Colonic mucosa (tissue), 4 donors: ENCODE measurements at regions not wholly inside any gene's neighbourhood (a gene's known extent, or its start where the extent isn't known, plus 50 kb on each side); places are given as distances from the start of the nearest gene placed in this dataset.

Experiments used
- DNase-seq: peaks from one replicate; pipeline ENCODE4 v3.0.0-alpha.2; 2020
- H3K27ac ChIP-seq: fragments of 200-600 bp; one replicate; pipeline ENCODE4 v1.8.0; 2021
- H3K27me3 ChIP-seq: fragments of 200-600 bp; one replicate; pipeline ENCODE4 v1.8.0; 2021
- H3K36me3 ChIP-seq: fragments of 200-600 bp; one replicate; pipeline ENCODE4 v1.8.0; 2021
- H3K4me1 ChIP-seq: fragments of 200-600 bp; one replicate; pipeline ENCODE4 v1.8.0; 2021; ENCODE audit warnings: mild to moderate bottlenecking
- H3K4me3 ChIP-seq: fragments of 200-600 bp; one replicate; pipeline ENCODE4 v1.8.0; 2021
- H3K9ac ChIP-seq, 2 donors: one replicate each; pipeline ENCODE4 v1.7.0; 2013; ENCODE audit warnings: control low read depth in 2 of 2, low read depth in 2 of 2, low read length in 2 of 2
- H3K9me3 ChIP-seq: fragments of 200-600 bp; one replicate; pipeline ENCODE4 v1.8.0; 2021
- intact Hi-C: fragments of 100-400 bp; cut with DNase I; formaldehyde crosslinking; loops from one replicate; pipeline ENCODE4 v1.14.1; 2022
- TF ChIP-seq, protein P1 (sequence below): fragments of 200-600 bp; IDR thresholded peaks from one replicate; pipeline ENCODE4 v1.8.0; 2022; ENCODE audit warnings: antibody characterized with exemption, mild to moderate bottlenecking
- donor health status: healthy.
- donor health status: DM: no; HTN: no; CAD: no.
- donor health status: DM: no; HTN: no; CAD: no.

DNA sequence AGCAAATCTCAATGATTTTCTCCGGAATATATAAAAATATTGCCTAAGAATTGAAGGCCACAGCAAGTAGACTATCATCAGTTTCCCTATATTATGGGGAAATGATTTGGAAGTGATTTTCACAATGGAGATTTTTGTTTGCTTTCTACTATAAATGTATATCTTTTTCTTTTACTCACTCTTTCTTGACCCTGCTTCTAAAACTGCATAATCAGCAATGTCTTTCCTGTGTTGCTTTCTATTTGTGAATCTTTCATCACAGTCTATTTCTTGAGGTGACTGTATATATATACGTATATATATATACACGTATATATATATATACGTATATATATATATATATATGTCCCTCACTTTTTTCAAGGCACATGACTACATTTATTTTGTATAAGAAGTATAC is 622.6 kb downstream of the DTWD2 start:
- Histone ChIP-seq H3K9me3 (no peaks in the 10 kb centered on the region), H3K27me3 (no peaks in the 10 kb centered on the region), H3K36me3 (no peaks in the 10 kb centered on the region), H3K4me3 (no peak overlapping the region), H3K9ac (no peak overlapping the region), H3K4me1 (no peaks in the 10 kb centered on the region), H3K27ac (no peak overlapping the region)
- DNase-seq: no peak
- TF ChIP-seq, protein P1, sequence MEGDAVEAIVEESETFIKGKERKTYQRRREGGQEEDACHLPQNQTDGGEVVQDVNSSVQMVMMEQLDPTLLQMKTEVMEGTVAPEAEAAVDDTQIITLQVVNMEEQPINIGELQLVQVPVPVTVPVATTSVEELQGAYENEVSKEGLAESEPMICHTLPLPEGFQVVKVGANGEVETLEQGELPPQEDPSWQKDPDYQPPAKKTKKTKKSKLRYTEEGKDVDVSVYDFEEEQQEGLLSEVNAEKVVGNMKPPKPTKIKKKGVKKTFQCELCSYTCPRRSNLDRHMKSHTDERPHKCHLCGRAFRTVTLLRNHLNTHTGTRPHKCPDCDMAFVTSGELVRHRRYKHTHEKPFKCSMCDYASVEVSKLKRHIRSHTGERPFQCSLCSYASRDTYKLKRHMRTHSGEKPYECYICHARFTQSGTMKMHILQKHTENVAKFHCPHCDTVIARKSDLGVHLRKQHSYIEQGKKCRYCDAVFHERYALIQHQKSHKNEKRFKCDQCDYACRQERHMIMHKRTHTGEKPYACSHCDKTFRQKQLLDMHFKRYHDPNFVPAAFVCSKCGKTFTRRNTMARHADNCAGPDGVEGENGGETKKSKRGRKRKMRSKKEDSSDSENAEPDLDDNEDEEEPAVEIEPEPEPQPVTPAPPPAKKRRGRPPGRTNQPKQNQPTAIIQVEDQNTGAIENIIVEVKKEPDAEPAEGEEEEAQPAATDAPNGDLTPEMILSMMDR: no peak
- intact Hi-C loops: no loop called here

DNA sequence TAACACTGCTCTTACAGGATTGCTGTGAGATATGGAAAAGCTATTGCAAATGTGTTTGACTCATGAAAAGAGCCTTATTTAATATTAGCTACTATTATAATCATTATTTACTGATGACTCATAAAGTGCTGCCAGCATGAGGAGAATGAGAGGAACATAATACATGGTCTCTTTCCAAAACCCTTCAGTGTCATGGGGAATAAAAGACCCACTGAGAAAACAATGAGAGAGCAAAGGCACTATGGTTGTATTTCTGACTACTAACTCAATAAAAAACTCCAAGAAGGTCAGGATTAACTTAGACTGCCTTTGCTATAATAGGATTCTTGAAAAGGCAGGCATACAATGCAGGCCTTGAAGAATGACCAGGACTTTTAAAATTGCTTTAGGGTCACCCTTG is 633.5 kb downstream of the DTWD2 start:
- Histone ChIP-seq H3K9ac (no peak overlapping the region), H3K9me3 (no peaks in the 10 kb centered on the region), H3K27ac (no peak overlapping the region), H3K4me3 (no peak overlapping the region), H3K36me3 (no peaks in the 10 kb centered on the region), H3K4me1 (no peaks in the 10 kb centered on the region), H3K27me3 (no peaks in the 10 kb centered on the region)
- DNase-seq: no peak
- intact Hi-C loops: no loop called here
- TF ChIP-seq, protein P1: no peak

DNA sequence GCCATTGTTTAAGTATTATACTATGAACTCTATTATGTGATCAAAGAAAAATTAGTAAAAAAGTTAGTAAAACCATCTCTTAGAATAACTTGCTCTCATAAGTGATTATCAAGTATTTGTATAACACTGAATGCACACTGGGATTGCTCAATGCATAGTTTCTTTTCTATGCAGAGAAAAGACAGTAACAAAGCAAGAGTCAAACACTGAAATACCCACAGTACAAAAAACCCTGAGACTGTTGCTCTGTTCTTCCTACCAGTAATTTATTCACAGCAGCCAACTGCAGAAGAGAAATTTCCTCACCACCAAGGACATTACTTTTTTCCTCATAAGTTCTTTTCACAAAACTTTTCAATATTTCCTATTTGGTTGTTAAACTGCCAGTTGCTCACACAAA is 634.4 kb downstream of the DTWD2 start:
- no peak overlapping the region for H3K4me3 ChIP-seq
- no peaks in the 10 kb centered on the region for H3K27me3 ChIP-seq
- intact Hi-C loops: no loop called here
- no peaks in the 10 kb centered on the region for H3K36me3 ChIP-seq
- H3K9ac ChIP-seq: no peak overlapping the region
- DNase-seq: no peak
- H3K4me1 ChIP-seq: no peaks in the 10 kb centered on the region
- no peak overlapping the region for H3K27ac ChIP-seq
- no peaks in the 10 kb centered on the region for H3K9me3 ChIP-seq
- TF ChIP-seq, protein P1: no peak

DNA sequence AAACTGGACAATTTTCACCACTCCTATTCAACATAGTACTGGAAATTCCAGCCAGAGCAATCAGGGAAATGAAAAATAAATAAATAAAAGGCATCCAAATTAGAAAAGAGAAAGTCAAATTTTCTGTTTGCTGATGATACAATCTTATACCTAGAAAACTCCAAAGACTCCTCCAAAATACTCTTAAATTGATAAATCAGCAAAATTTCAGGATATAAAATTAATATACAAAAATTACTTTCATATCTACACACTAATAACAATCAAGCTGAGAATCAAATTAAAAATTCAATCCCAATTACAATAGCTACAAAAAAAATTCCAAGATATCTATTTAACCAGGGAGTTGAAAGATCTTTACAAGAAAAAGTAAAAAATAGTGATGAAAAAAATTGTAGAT is 651.9 kb downstream of the DTWD2 start:
- Histone ChIP-seq H3K27ac (no peak overlapping the region), H3K4me3 (no peak overlapping the region), H3K9me3 (no peaks in the 10 kb centered on the region), H3K36me3 (no peaks in the 10 kb centered on the region), H3K9ac (no peak overlapping the region), H3K27me3 (no peaks in the 10 kb centered on the region), H3K4me1 (no peaks in the 10 kb centered on the region)
- intact Hi-C loops: no loop called here
- no peak for DNase-seq
- TF ChIP-seq, protein P1: no peak

DNA sequence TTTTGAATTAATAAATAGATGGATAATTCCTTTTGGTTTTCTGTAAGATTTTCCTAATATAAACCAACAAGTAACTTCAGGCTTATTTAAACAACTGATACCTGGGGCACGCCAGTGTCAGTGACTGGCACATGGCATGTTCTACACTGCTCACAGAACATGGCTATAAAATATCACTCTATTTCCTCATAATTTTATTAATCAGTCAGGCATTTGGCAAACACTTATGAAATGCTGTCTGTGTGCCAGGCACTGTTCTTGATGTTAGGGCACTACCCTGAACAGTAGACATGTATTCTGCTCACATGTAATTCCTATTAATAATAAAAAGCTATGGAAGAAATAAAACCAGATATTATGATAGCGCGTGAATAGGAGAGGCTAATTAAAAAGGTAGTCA is 661.0 kb downstream of the DTWD2 start:
- Histone ChIP-seq H3K9me3 (no peaks in the 10 kb centered on the region), H3K27ac (no peak overlapping the region), H3K9ac (no peak overlapping the region), H3K36me3 (no peaks in the 10 kb centered on the region), H3K4me1 (no peaks in the 10 kb centered on the region), H3K4me3 (no peak overlapping the region), H3K27me3 (no peaks in the 10 kb centered on the region)
- intact Hi-C loops: no loop called here
- no peak for DNase-seq
- TF ChIP-seq, protein P1: no peak

DNA sequence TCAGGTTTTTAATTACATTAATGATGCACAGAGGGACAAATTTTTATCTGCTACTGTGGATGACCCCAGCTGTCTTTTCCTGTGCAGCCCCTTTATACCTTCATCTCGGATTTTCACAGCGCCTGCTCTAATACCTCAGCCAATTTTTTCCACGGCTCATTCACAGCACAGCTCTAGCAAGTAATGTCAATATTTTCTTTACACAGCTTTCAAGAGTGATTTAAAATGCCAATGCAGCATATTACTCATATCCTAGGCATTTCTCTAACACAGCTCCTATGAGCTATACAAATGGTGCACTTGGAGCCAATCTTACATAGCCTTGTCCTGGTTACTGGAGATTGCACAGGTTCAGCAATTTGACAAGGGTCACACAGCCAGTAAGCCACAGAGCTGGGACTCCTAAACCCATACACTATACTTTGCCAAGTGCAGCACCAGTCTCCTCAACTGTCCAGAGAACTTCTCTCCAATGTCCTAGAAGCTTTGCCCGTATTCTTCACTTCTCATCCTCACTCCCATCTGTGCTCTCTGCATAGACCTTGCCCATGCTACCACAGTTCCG is 661.8 kb downstream of the DTWD2 start:
- H3K27ac ChIP-seq: no peak overlapping the region
- no peak overlapping the region for H3K9ac ChIP-seq
- no peaks in the 10 kb centered on the region for H3K9me3 ChIP-seq
- no peak for DNase-seq
- H3K27me3 ChIP-seq: no peaks in the 10 kb centered on the region
- H3K4me3 ChIP-seq: no peak overlapping the region
- TF ChIP-seq, protein P1: no peak
- intact Hi-C loops: no loop called here
- H3K36me3 ChIP-seq: no peaks in the 10 kb centered on the region
- no peaks in the 10 kb centered on the region for H3K4me1 ChIP-seq
